GM12878 (cell line): ENCODE measurements at regions not wholly inside any gene's neighbourhood (a gene's known extent, or its start where the extent isn't known, plus 50 kb on each side); places are given as distances from the start of the nearest gene placed in this dataset.

Experiments used
- ATAC-seq: fragments of 200-7000 bp; cut with Tn5 transposase; 3 replicates; pipeline ENCODE4 v1.9.1; 2020; ENCODE audit warnings: mild to moderate bottlenecking, moderate library complexity
- BruUV-seq: library from RNA; stranded (reverse); fragments of 400-500 nt; replicated peaks from 2 replicates; lab custom pipeline; 2021; lab: Mats Ljungman, UMichigan
- CTCF ChIA-PET: fragments of 300-600 bp; sonication (Branson Sonifier 250); formaldehyde crosslinking; extraction: SDS; loops from one replicate; lab custom pipeline; 2021; ENCODE audit warnings: inconsistent platforms; lab: Yijun Ruan, JAX
- POLR2A ChIA-PET: fragments of 350-600 bp; formaldehyde crosslinking; extraction: SDS; loops from one replicate; lab custom pipeline; 2021; ENCODE audit warnings: inconsistent platforms; lab: Charles Lee
- RAD21 ChIA-PET: fragments of 300-600 bp; sonication (Branson Sonifier 250); formaldehyde crosslinking; loops from one replicate; lab custom pipeline; 2023; ENCODE audit warnings: antibody characterized with exemption; ENCODE audit not compliant: unreplicated experiment; lab: Charles Lee
- SMC1A ChIA-PET: fragments of 300-600 bp; sonication (Branson Sonifier 250); formaldehyde crosslinking; loops from one replicate; lab custom pipeline; 2023; ENCODE audit not compliant: unreplicated experiment, uncharacterized antibody; lab: Charles Lee
- DNase-seq: peaks from one replicate; pipeline ENCODE4 v3.0.0-alpha.2; 2011; ENCODE audit warnings: low read depth, low spot score
- FAIRE-seq: peaks from 3 replicates; lab custom pipeline; 2011; peaks lifted over from hg19 to GRCh38; lab: Jason Lieb, UNC
- H2AFZ ChIP-seq: 2 replicates; pipeline ENCODE4 v1.6.0; 2011; ENCODE audit warnings: low read depth, low read length, control low read depth; ENCODE audit not compliant: control insufficient read depth
- H3K27ac ChIP-seq: 2 replicates; pipeline ENCODE4 v1.5.1; 2011; ENCODE audit warnings: control low read depth; ENCODE audit not compliant: control insufficient read depth, insufficient read depth
- H3K27me3 ChIP-seq, 2 experiments: replicated peaks in 1 of 2; 2 replicates each; pipeline versions ENCODE4 v1.6.0 to v1.6.1; 2011; ENCODE audit warnings: low read length in 1 of 2; ENCODE audit not compliant: control insufficient read depth in 2 of 2, insufficient read depth in 2 of 2
- H3K36me3 ChIP-seq, 2 experiments: 2 replicates each; pipeline ENCODE4 v1.5.1; 2011; ENCODE audit warnings: low read length in 1 of 2; ENCODE audit not compliant: control insufficient read depth in 2 of 2, insufficient read depth in 2 of 2
- H3K4me1 ChIP-seq: 2 replicates; pipeline ENCODE4 v1.6.1; 2011; ENCODE audit warnings: mild to moderate bottlenecking, low read length, moderate library complexity, mixed read lengths; ENCODE audit not compliant: control insufficient read depth, insufficient read depth
- H3K4me2 ChIP-seq: 2 replicates; pipeline ENCODE4 v1.6.0; 2011; ENCODE audit warnings: control low read depth; ENCODE audit not compliant: control insufficient read depth, insufficient read depth
- H3K4me3 ChIP-seq: fragments of 200-600 bp; sonication (generic); 2 replicates; pipeline ENCODE4 v1.5.1; 2016
- H3K79me2 ChIP-seq: 2 replicates; pipeline ENCODE4 v1.6.0; 2011; ENCODE audit warnings: low read length; ENCODE audit not compliant: control insufficient read depth, insufficient read depth
- H3K9ac ChIP-seq: 2 replicates; pipeline ENCODE4 v1.8.0; 2011; ENCODE audit warnings: low read length, control low read depth, mixed read lengths; ENCODE audit not compliant: control insufficient read depth, insufficient read depth
- H3K9me3 ChIP-seq: replicated peaks from 3 replicates; pipeline ENCODE4 v1.5.1; 2011; ENCODE audit warnings: mild to moderate bottlenecking, low read length; ENCODE audit not compliant: control insufficient read depth, insufficient read depth
- H4K20me1 ChIP-seq: 2 replicates; pipeline ENCODE4 v1.6.0; 2011; ENCODE audit not compliant: control insufficient read depth, insufficient read depth
- BCL11A ChIP-seq: IDR thresholded peaks from 2 replicates; pipeline ENCODE4 v1.6.1; 2011; ENCODE audit warnings: low read depth, low read length
- BMI1 ChIP-seq: fragments of 450-650 bp; IDR thresholded peaks from 2 replicates; pipeline ENCODE4 v1.6.1; 2016; ENCODE audit warnings: mild to moderate bottlenecking, moderate library complexity, borderline replicate concordance
- CHD4 ChIP-seq: fragments of 200-600 bp; sonication (generic); IDR thresholded peaks from 2 replicates; pipeline ENCODE4 v1.6.1; 2016; ENCODE audit warnings: mild to moderate bottlenecking
- ESRRA ChIP-seq: IDR thresholded peaks from 2 replicates; pipeline ENCODE4 v1.6.1; 2012; ENCODE audit warnings: mild to moderate bottlenecking, low read length, improper control_type of control experiment
- GABPA ChIP-seq: IDR thresholded peaks from 2 replicates; pipeline ENCODE4 v1.6.1; 2014; ENCODE audit warnings: antibody characterized with exemption, low read depth, mild to moderate bottlenecking, inconsistent platforms
- MEF2A ChIP-seq: IDR thresholded peaks from 2 replicates; pipeline ENCODE4 v1.6.1; 2011; ENCODE audit warnings: low read depth, mild to moderate bottlenecking, low read length, moderate library complexity; ENCODE audit not compliant: insufficient read depth
- MTA2 ChIP-seq: fragments of 450-650 bp; IDR thresholded peaks from 2 replicates; pipeline ENCODE4 v1.6.1; 2016; ENCODE audit warnings: low read depth, mild to moderate bottlenecking, moderate library complexity
- MYC ChIP-seq: IDR thresholded peaks from 2 replicates; pipeline ENCODE4 v1.6.1; 2011; ENCODE audit warnings: mild to moderate bottlenecking, low read length, moderate library complexity, inconsistent platforms; ENCODE audit not compliant: insufficient read depth, insufficient replicate concordance, insufficient read length, severe bottlenecking
- NFYA ChIP-seq: IDR thresholded peaks from 2 replicates; pipeline ENCODE4 v1.6.1; 2011; ENCODE audit warnings: low read depth, mild to moderate bottlenecking, low read length, improper control_type of control experiment, borderline replicate concordance
- NFYB ChIP-seq: IDR thresholded peaks from 2 replicates; pipeline ENCODE4 v1.6.1; 2011; ENCODE audit warnings: low read depth, mild to moderate bottlenecking, low read length, improper control_type of control experiment, moderate library complexity; ENCODE audit not compliant: insufficient read depth
- PAX5 ChIP-seq: IDR thresholded peaks from 2 replicates; pipeline ENCODE4 v1.6.1; 2011; ENCODE audit warnings: low read depth, low read length, borderline replicate concordance
- POLR2AphosphoS2 ChIP-seq: IDR thresholded peaks from 2 replicates; pipeline ENCODE4 v1.6.1; 2011; ENCODE audit warnings: low read depth, mild to moderate bottlenecking, low read length, improper control_type of control experiment, moderate library complexity
- RAD21 ChIP-seq: IDR thresholded peaks from 2 replicates; pipeline ENCODE4 v1.6.1; 2011; ENCODE audit warnings: mild to moderate bottlenecking, low read depth, low read length, moderate library complexity; ENCODE audit not compliant: insufficient read depth
- RB1 ChIP-seq: fragments of 450-650 bp; formaldehyde crosslinking; IDR thresholded peaks from 2 replicates; pipeline ENCODE4 v1.6.1; 2017; ENCODE audit warnings: mild to moderate bottlenecking, borderline replicate concordance
- SUZ12 ChIP-seq: fragments of 200-600 bp; sonication (generic); IDR thresholded peaks from one replicate; pipeline ENCODE4 v1.6.1; 2018; ENCODE audit warnings: antibody characterized with exemption, mild to moderate bottlenecking; ENCODE audit not compliant: unreplicated experiment
- WRNIP1 ChIP-seq: IDR thresholded peaks from 2 replicates; pipeline ENCODE4 v1.6.1; 2011; ENCODE audit warnings: low read depth, low read length, improper control_type of control experiment, borderline replicate concordance
- ZNF384 ChIP-seq: IDR thresholded peaks from 2 replicates; pipeline ENCODE4 v1.6.1; 2012; ENCODE audit warnings: low read depth, mild to moderate bottlenecking, low read length, improper control_type of control experiment, borderline replicate concordance
- WGBS: methylation state at CpG from one replicate; pipeline ENCODE4 v1.1.6; 2016; ENCODE audit warnings: low lambda C conversion rate; ENCODE audit not compliant: insufficient replicate concordance, insufficient coverage; ENCODE audit errors: missing lambda C conversion rate; 5-methylcytosine and 5-hydroxymethylcytosine counted together
- in situ Hi-C: fragments of 300-500 bp; cut with MboI; formaldehyde crosslinking; loops from 9 replicates; pipeline ENCODE4 v1.14.3; 2018; ENCODE audit warnings: mixed read lengths
- intact Hi-C: fragments of 100-400 bp; cut with micrococcal nuclease; formaldehyde crosslinking; loops from one replicate; pipeline ENCODE4 v1.14.2; 2022; ENCODE audit not compliant: unreplicated experiment
- TF ChIP-seq, protein P1 (sequence below), 3 experiments: IDR thresholded peaks in 2 of 3; conservative IDR thresholded peaks in 1 of 3; 2 replicates each; pipeline ENCODE4 v1.5.1; 2011; ENCODE audit warnings: low read depth in 3 of 3, low read length in 3 of 3, mild to moderate bottlenecking in 3 of 3, control low read depth in 2 of 3, moderate library complexity in 2 of 3, inconsistent platforms in 1 of 3, mixed read lengths in 1 of 3; ENCODE audit not compliant: control insufficient read depth in 2 of 3, insufficient read depth in 1 of 3; ENCODE audit errors: extremely low read depth in 1 of 3

DNA sequence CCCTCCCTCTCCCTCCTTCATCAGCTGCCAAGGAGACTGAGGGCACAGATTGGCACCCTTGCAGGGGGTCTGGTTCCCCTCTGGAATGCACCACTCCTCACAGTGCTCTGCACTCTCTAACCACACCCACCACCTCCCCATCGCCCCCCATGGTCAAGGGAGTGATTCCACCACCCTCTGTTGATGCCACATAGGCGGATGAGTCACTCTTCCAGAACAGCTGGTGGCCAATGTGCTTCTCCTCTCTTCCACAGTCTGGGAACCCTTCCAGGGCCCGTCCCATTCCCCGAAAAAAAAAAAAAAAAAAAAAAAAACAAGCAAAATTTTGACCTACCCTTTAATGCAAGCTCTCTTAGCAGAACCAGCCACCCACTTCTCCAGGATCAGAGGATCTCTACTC lies 341.3 kb upstream of the KLF3 start:
- WGBS = 50% methylated on average over 2 of the region's 4 CpGs

More for the DNA sequence above, 341.3 kb upstream of the KLF3 start:
- in situ Hi-C loops (loop anchor here (25.0 kb wide), 1 partner anchor 540 kb away; the partner anchor contains the start of genes FAM114A1 and TLR6), intact Hi-C loops (no loop called here)
- Histone ChIP-seq H3K79me2 (no peaks in the 10 kb centered on the region), H3K36me3 (no peaks in the 10 kb centered on the region), H3K9ac (no peak overlapping the region), H3K4me3 (no peak overlapping the region), H3K27ac (no peak overlapping the region), H3K4me2 (no peak overlapping the region), H2AFZ (no peak overlapping the region), H4K20me1 (no peaks in the 10 kb centered on the region), H3K9me3 (peaks cover 2% of the 10 kb centered on the region; the same call in 2 of the 3 replicates), H3K27me3 (no peaks in the 10 kb centered on the region), H3K4me1 (peaks cover 27% of the 10 kb centered on the region)
- no TSS peak for BruUV-seq
- ChIA-PET CTCF (interaction anchor here (0.7 to 6.1 kb wide), 5 partner anchors 133 to 353 kb away, joined by 3 to 111 read pairs (median 5); no protein-coding TSS in a partner anchor), POLR2A (interaction anchor here (0.6 to 1.3 kb wide), 2 partner anchors 353 to 720 kb away, joined by 4 to 5 read pairs; no protein-coding TSS in a partner anchor), RAD21 (interaction anchor here (1.0 to 5.9 kb wide), 5 partner anchors 13 to 353 kb away, joined by 3 to 102 read pairs (median 3); no protein-coding TSS in a partner anchor), SMC1A (interaction anchor here (1.2 to 5.9 kb wide), 5 partner anchors 180 to 353 kb away, joined by 3 to 113 read pairs (median 5); no protein-coding TSS in a partner anchor)
- TF ChIP-seq SUZ12 = no peak
- no peak for TF ChIP-seq NFYB
- TF ChIP-seq CHD4 = no peak
- no peak for TF ChIP-seq MEF2A
- no peak for TF ChIP-seq ZNF384
- TF ChIP-seq BCL11A = no peak
- TF ChIP-seq GABPA = no peak
- TF ChIP-seq, protein P1, sequence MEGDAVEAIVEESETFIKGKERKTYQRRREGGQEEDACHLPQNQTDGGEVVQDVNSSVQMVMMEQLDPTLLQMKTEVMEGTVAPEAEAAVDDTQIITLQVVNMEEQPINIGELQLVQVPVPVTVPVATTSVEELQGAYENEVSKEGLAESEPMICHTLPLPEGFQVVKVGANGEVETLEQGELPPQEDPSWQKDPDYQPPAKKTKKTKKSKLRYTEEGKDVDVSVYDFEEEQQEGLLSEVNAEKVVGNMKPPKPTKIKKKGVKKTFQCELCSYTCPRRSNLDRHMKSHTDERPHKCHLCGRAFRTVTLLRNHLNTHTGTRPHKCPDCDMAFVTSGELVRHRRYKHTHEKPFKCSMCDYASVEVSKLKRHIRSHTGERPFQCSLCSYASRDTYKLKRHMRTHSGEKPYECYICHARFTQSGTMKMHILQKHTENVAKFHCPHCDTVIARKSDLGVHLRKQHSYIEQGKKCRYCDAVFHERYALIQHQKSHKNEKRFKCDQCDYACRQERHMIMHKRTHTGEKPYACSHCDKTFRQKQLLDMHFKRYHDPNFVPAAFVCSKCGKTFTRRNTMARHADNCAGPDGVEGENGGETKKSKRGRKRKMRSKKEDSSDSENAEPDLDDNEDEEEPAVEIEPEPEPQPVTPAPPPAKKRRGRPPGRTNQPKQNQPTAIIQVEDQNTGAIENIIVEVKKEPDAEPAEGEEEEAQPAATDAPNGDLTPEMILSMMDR (IDR thresholded peaks at IDR 0.05 in 2 of 3, conservative IDR thresholded peaks at IDR 0.05 in 1 of 3; ENCODE audit: control insufficient read depth in 2 of 3, extremely low read depth in 1 of 3, insufficient read depth in 1 of 3, low read depth in 3 of 3, low read length in 3 of 3) = no peak
- no peak for TF ChIP-seq MTA2
- TF ChIP-seq ESRRA = no peak
- no peak for TF ChIP-seq NFYA
- no peak for TF ChIP-seq POLR2AphosphoS2
- TF ChIP-seq RAD21 = no peak
- TF ChIP-seq MYC = no peak
- TF ChIP-seq RB1 = no peak
- no peak for TF ChIP-seq PAX5
- no peak for TF ChIP-seq WRNIP1
- TF ChIP-seq BMI1 = no peak
- ATAC-seq (no peak), FAIRE-seq (no peak), DNase-seq (no peak)
